ENCODE measurements at regions not wholly inside any gene's neighbourhood (a gene's known extent, or its start where the extent isn't known, plus 50 kb on each side); places are given as distances from the start of the nearest gene placed in this dataset.

DNA sequence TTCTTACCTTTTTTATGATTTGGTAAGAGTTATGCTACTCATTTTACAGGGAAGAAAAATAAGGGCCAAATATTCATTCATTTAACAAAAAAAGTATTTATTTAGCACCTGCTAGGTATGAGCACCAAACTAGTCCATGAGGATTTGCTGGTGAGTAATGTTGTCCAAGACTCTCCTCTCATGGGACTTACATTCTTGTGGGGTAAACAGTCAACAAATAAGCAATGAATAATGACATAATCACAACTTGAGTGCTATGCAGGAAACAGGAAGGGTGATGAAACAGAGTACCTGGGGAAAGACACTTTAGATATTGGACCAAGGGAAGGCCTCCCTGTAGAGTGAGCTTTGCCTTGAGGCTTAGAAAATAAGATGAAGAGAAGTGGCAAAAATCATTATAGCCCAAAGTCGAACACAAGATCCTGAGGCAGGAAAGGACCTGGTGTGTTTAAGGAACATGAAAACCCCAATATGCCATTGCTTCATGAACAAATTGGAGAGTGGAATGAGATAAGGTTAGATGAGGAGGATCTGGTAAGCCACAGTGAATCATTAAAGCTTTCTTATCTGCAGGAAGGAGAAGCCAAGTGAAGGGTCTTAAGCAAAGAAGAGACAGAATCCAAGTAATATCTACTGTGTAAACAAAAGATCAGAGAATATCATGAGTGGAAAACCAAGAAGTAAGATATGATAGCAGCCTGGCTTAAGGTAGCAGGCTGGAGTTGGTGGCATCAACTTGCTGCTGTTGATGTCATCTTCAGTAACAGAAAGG lies 294.5 kb upstream of the NBEA start:
- no peak for DNase-seq

GRCh38 chr13:34654203-34654602 lies 287.9 kb upstream of the NBEA start:
- DNase-seq: no peak

GRCh38 chr13:34654647-34655046 lies 287.4 kb upstream of the NBEA start:
- no peak for DNase-seq

DNA sequence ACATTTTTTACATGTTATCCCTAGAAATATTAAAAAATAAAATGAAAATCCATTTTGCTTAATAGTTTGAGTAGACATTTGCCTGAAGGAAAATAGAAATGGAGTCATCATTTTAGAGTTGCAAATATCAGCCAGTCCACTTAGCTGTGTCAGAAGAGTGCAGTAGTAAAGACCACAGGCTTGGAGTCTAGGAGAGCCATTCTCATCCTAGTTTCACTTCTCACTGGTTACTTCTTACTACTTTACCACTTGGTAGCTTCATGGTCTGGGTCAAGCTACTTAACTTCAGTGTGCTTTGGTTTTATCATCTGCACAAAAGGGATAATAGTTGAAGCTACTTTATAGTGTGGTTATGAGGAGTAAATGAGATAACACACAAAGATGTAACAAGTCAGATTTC lies 286.5 kb upstream of the NBEA start:
- DNase-seq: no peak

- DNase-seq: no peak
Measured at GRCh38 chr13:34657716-34658115, 284.4 kb upstream of the NBEA start.

DNA sequence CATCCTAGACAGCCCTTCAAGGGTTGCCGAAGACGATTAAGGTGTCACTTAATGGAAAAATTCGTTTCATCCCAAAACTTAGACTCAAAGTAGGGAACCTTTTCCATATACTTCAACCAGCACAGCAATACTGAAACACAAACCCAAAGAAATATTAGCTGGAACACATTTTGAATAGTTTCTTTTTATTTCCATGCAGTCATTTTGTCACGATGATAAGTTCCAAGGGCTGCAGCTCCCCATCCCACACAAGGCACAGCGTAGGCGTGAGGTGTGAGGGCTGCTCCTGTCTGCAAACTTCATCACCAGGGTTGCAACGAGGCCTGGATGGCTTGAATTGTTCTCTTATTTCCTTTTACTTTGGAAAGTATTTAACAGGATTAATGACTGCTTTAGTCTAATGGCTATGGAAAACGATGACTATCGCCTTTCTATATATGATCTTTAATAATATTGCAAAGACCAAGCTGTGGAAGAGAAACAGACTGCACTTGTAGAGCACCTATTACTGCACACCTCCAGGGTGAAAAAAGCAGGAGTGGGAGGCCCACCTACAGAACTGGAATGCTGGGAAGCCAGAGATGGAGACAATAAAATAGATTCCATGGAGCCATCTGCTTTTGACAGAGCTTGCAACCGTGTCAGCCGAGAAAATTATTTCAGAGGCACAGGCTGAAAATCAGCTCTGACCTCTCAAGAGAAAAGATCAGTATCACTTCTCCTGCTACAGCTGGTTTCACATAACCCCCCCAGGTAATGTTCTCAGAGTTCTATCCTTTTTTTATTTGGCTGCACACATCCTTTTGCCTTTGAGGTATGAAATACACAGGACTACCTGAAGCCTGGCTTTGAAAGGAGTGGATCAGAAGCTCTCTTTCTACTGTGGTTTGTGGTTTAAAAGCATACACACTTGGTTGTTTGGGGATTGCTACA lies 274.5 kb upstream of the NBEA start:
- no peak for DNase-seq

DNA sequence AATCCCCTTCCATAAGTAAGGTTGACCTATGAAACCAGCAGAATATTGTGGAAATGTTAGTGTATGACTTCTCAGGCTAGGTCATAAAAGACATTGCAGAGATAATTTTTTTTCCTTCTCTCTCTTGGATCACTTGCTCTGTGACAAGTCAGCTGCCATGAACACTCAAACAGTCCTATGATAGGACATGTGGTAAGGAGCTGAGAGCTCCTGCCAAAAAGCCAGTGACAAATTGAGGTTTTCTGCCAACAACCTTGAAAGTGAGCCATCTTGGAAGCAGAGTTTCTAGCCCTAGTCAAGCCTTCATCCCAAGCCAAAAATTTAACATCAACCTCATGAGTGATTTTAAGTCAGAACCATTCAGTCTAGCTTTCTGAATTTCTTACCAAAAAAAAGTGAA lies 270.9 kb upstream of the NBEA start:
- DNase-seq: no peak

DNA sequence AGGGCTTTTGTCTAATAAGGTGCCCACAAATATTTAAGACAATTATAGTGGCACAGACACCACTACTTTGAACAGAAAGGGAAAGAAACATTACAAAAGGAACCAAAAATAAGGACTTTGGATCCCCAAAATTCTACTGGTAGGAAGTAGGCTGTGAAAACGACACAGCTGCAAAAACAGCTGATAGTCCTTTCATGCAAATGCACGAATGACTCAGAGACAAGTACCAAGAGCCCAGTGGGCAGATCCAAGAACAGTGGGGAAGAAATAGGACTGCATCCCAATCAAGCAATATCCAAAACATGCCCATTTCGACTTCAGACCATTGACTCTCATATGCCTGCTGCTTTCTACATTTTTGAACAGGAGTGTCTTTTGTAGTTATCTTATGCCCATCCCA lies 269.4 kb upstream of the NBEA start:
- DNase-seq: no peak

- DNase-seq: no peak
Measured at GRCh38 chr13:34675626-34676025, 266.4 kb upstream of the NBEA start.

- DNase-seq: no peak
Measured at GRCh38 chr13:34678154-34678553, 263.9 kb upstream of the NBEA start.

- no peak for DNase-seq
Measured at GRCh38 chr13:34681405-34681955, 260.6 kb upstream of the NBEA start.

DNA sequence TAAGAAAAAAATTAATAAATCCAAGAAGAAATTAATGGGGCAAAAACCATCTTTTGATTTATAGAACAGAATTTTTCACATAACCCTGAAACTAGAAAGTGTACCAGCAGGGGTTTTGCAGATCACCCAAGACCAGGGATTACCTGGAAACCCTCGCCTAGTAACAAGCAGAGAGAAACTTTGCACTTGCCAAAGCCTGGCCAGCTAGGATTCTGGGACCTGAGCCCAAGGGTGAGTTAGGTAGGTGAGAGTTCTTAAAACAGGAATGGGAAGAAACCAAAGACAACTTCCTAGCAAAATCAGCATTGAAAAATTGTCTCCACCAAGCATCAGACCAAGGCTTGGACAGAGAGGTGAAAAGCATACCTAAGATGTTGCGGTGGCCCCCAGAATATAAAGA lies 247.0 kb upstream of the NBEA start:
- DNase-seq: no peak

DNA sequence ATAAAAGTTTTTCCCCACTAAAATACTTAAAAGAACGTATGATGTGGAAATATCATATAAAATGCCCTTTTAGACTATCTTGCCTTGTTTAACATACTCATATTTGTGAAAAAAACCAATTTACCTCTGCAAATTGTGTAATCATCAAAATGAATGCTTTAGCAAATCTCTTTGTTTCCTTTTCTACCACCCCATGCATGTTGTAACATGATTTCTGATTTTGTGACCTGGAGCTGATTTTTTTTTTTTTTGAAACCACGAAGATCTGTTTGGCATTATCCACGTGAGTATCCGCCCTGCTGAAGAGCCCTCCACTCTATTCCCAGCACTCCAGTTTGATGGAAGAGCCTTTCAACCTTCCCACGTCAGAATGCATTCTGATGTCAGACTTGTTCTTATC lies 245.8 kb upstream of the NBEA start:
- no peak for DNase-seq

DNA sequence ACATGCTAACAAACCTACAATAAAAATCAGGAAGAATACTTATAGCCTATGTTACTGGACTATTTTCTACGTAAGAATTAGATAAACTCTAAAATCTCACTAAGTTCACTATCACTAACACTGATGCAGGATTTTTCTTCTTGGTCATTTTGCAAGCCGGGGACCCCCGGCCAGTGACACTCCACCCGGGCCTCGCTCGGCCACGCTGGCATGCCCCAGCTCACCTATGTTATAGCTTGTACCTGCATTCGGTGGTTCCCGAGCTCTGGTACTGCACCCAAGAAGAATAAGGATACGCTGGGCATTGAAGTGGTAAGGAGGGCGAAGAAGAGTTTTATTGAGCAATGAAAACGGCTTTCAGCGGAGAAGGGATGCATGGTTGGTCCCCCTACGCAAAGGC lies 245.3 kb upstream of the NBEA start:
- no peak for DNase-seq

DNA sequence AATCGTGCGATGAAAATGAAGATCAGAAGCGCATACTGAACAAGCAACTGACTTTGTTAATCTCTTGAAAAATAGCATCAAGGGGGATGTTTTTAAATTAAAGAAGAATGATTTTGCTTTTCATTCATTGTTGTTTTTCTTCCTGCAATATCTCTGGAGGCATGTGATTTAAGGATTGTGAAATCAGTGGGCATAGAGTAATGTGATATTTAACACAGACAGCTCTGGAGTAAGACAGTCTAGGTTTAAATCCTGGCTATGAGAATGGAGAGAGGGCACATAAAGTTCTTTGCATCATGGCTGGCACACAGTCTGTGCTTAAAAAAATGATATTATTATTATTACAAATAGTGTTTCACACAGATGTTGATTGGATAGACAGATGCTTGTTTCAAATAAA lies 243.1 kb upstream of the NBEA start:
- DNase-seq: no peak

DNA sequence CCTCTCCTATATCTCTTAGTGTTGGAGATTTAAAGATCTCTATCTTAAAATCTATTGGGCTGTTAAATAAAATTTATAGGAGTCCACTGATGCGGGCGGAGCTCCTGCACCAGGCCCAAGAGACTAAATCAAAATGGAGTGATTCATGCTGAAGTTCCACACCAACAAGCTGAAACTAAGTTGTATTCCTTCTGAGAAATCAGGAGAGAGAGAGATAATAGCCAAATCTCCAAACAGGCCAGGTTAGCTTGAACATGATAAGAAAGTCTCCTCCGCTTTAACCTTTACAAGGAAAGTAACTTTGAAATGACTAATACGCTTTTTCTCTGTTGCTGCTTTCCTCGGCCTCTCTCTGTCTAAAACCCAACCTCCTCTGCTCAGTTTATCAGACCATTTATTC lies 241.9 kb upstream of the NBEA start:
- no peak for DNase-seq

GRCh38 chr13:34701919-34702318 lies 240.2 kb upstream of the NBEA start:
- no peak for DNase-seq

DNA sequence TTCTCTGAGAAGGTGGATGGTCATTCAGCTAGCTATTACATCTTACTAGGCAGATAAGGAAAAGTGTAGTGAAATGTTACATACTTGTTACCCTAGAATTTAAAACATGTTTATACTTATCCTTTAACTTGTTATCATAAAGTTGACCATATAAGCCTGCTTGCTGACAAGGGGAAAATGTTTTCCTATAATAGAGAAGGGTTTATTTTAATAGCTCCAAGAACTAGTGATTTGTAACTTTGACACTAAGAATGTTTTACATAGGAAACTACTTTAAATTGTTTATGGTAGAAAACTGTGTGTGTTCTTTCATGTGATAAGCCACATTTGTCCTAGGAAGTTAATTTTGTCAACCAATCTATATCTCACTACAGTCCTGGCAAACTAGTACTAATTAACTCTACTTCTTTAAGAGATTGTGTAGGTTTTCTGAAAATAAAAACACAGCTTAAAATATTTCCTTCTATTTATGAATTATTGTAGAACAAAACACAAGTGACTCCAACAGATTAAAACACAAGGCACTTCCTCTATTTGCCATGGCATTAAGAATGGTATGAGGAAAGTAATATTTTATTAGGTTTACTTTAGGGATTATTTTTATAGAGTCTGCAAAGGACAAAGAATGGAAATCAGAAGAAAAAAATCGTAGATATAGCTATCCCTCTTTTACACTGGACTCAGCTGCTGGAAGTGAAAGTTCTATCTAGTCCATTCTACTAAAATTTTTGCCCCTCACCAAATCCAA lies 233.3 kb upstream of the NBEA start:
- DNase-seq: no peak

- no peak for DNase-seq
Measured at GRCh38 chr13:34719060-34719875, 222.8 kb upstream of the NBEA start.

- DNase-seq: no peak
Measured at GRCh38 chr13:34720618-34721017, 221.5 kb upstream of the NBEA start.

DNA sequence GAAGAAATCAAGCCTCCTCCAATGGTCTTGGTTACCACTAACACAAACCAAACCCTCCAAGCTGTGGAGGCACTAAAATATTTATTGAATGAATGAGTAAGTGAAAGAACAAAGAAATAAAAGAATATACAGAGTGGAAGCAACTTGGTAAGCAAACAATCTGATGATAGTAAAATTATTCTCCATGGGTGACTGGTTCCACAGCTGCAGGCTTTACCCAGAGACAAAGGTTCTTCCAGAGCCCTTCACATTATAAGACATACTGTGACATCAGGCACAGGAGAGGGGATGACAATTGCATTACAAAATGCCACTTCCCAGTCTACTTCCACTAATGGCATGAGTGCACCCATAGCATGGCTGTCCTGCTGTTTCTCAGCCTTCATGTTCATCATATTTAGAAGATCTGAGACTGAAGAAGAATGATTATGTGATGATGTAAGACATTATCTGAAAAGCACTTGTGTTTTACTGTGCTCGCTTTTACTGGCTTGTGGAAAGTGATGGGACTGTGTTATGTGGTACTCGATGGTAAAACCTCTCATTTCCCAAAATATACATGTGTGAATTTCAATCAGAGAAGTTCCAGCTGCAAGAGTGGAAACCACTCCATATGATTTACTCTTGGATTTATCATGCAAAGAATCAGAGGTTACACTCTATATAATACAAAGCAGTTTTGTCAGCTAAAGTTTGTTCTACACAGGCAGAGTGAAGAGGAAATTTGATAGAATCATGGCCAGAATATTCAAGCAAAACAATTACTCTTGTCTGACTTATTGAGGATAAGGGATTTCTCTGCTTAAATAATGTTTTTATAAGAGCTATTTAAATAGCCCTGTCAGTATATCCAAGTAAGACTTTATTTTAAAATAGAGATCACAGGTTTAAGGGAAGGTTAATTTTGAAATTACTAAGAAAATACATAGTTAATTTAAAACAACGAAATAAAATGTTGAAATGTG lies 220.2 kb upstream of the NBEA start:
- DNase-seq: no peak
